HCT116 (cell line): ENCODE measurements at regions not wholly inside any gene's neighbourhood (a gene's known extent, or its start where the extent isn't known, plus 50 kb on each side); places are given as distances from the start of the nearest gene placed in this dataset.

Source experiments
- ATAC-seq: fragments of 200-7000 bp; cut with Tn5 transposase; 2 replicates; pipeline ENCODE4 v1.9.1; 2020; ENCODE audit warnings: mild to moderate bottlenecking, moderate library complexity
- BruUV-seq: library from RNA; stranded (reverse); fragments of 400-500 nt; replicated peaks from 2 replicates; lab custom pipeline; 2021; lab: Mats Ljungman, UMichigan
- CTCF ChIA-PET: fragments of 300-600 bp; sonication (Branson Sonifier 250); formaldehyde crosslinking; loops from one replicate; lab custom pipeline; 2021; ENCODE audit warnings: antibody characterized with exemption; lab: Charles Lee
- POLR2A ChIA-PET: fragments of 300-600, 350-600 bp; sonication (Branson Sonifier 250); formaldehyde crosslinking; loops from one replicate; lab custom pipeline; 2021; ENCODE audit warnings: antibody characterized with exemption; lab: Charles Lee
- RAD21 ChIA-PET, 2 experiments: fragments of 300-600 bp; sonication (Branson Sonifier 250); formaldehyde crosslinking; loops; one replicate each; lab custom pipeline; 2023; ENCODE audit warnings: low total read pairs in 2 of 2; ENCODE audit not compliant: uncharacterized antibody in 2 of 2, unreplicated experiment in 2 of 2, low non-redundant PET in 1 of 2; lab: Charles Lee
- DNase-seq: peaks from one replicate; pipeline ENCODE4 v3.0.0-alpha.2; 2010; ENCODE audit warnings: low read depth, low spot score
- H2AFZ ChIP-seq: fragments of 200-600 bp; shearing (Covaris generic), sonication (generic); 2 replicates; pipeline ENCODE4 v1.6.1; 2017; ENCODE audit warnings: low read depth, mixed run types, mixed read lengths, antibody characterized with exemption, low read length; ENCODE audit not compliant: poor library complexity, severe bottlenecking
- H3K27ac ChIP-seq: 2 replicates; pipeline ENCODE4 v1.5.1; 2012; ENCODE audit warnings: low read depth, low read length
- H3K27me3 ChIP-seq: fragments of 200-600 bp; sonication (generic); 2 replicates; pipeline ENCODE4 v1.6.1; 2016; ENCODE audit warnings: mixed run types, low read length, mixed read lengths; ENCODE audit not compliant: insufficient read depth
- H3K36me3 ChIP-seq, 2 experiments: fragments of 200-500 bp in 1 of 2; fragments of 200-600 bp in 1 of 2; sonication (Bioruptor generic) in 1 of 2; sonication (generic) in 1 of 2; 2 replicates each; pipeline versions ENCODE4 v1.5.1 to v1.6.1; 2014 to 2016; ENCODE audit warnings: low read length in 2 of 2, inconsistent platforms in 1 of 2, mixed read lengths in 1 of 2, mixed run types in 1 of 2; ENCODE audit not compliant: insufficient read depth in 2 of 2, control insufficient read depth in 1 of 2
- H3K4me1 ChIP-seq, 2 experiments: fragments of 200-600 bp in 1 of 2; sonication (generic) in 1 of 2; 2 replicates each; pipeline versions ENCODE4 v1.5.1 to v1.6.1; 2012 to 2017; ENCODE audit warnings: low read length in 2 of 2, inconsistent platforms in 1 of 2, mild to moderate bottlenecking in 1 of 2, mixed read lengths in 1 of 2, mixed run types in 1 of 2, moderate library complexity in 1 of 2; ENCODE audit not compliant: insufficient read depth in 2 of 2, control insufficient read depth in 1 of 2
- H3K4me2 ChIP-seq: fragments of 200-600 bp; sonication (generic); 2 replicates; pipeline ENCODE4 v1.6.1; 2017; ENCODE audit warnings: mixed run types, low read length, mixed read lengths
- H3K4me3 ChIP-seq, 2 experiments: fragments of 200-600 bp in 1 of 2; sonication (generic) in 1 of 2; replicated peaks in 1 of 2; 2 replicates each; pipeline ENCODE4 v1.5.1; 2011 to 2016; ENCODE audit warnings: low read length in 2 of 2, control low read depth in 1 of 2, low read depth in 1 of 2, mild to moderate bottlenecking in 1 of 2, mixed read lengths in 1 of 2, mixed run types in 1 of 2
- H3K79me2 ChIP-seq: fragments of 200-600 bp; sonication (generic); 2 replicates; pipeline ENCODE4 v1.6.1; 2017; ENCODE audit warnings: mild to moderate bottlenecking, mixed run types, low read length, moderate library complexity, mixed read lengths; ENCODE audit not compliant: insufficient read depth
- H3K9ac ChIP-seq: fragments of 200-600 bp; sonication (generic); 2 replicates; pipeline ENCODE4 v1.6.1; 2016; ENCODE audit warnings: low read length, mixed read lengths
- H3K9me2 ChIP-seq: fragments of 200-600 bp; sonication (generic), shearing (Covaris generic); 2 replicates; pipeline ENCODE4 v1.6.1; 2017; ENCODE audit warnings: mixed run types, mild to moderate bottlenecking, moderate library complexity; ENCODE audit not compliant: insufficient read depth
- H3K9me3 ChIP-seq, 2 experiments: fragments of 200-500 bp in 1 of 2; fragments of 200-600 bp in 1 of 2; sonication (Bioruptor generic) in 1 of 2; sonication (generic) in 1 of 2; 2 replicates each; pipeline ENCODE4 v1.6.1; 2014 to 2017; ENCODE audit warnings: low read length in 2 of 2, mixed read lengths in 2 of 2, inconsistent platforms in 1 of 2, low read depth in 1 of 2, mild to moderate bottlenecking in 1 of 2, mixed run types in 1 of 2, moderate library complexity in 1 of 2; ENCODE audit not compliant: control insufficient read depth in 1 of 2, insufficient read depth in 1 of 2
- H4K20me1 ChIP-seq: fragments of 200-600 bp; sonication (generic), shearing (Covaris generic); 2 replicates; pipeline ENCODE4 v1.6.1; 2017; ENCODE audit warnings: mixed run types, mild to moderate bottlenecking, moderate library complexity; ENCODE audit not compliant: insufficient read depth
- CBX3 ChIP-seq: IDR thresholded peaks from 2 replicates; pipeline ENCODE4 v1.6.1; 2012; ENCODE audit warnings: low read depth
- EGR1 ChIP-seq: IDR thresholded peaks from 2 replicates; pipeline ENCODE4 v1.6.1; 2012; ENCODE audit warnings: low read depth
- POLR2AphosphoS5 ChIP-seq: IDR thresholded peaks from 2 replicates; pipeline ENCODE4 v1.6.1; 2011; ENCODE audit warnings: mild to moderate bottlenecking, low read depth, low read length, moderate library complexity
- RAD21 ChIP-seq: IDR thresholded peaks from 2 replicates; pipeline ENCODE4 v1.6.1; 2012; ENCODE audit warnings: low read depth, mild to moderate bottlenecking
- SIN3A ChIP-seq: IDR thresholded peaks from 2 replicates; pipeline ENCODE4 v1.6.1; 2012; ENCODE audit warnings: low read depth
- YY1 ChIP-seq: IDR thresholded peaks from 2 replicates; pipeline ENCODE4 v1.6.1; 2011; ENCODE audit warnings: low read length, low read depth, moderate library complexity, mild to moderate bottlenecking; ENCODE audit not compliant: insufficient replicate concordance; ENCODE audit errors: extremely low read depth
- ZFX ChIP-seq: fragments of 450-650 bp; IDR thresholded peaks from 2 replicates; pipeline ENCODE4 v1.6.1; 2017
- intact Hi-C: fragments of 100-400 bp; cut with micrococcal nuclease; formaldehyde crosslinking; loops from 2 replicates; pipeline ENCODE4 v1.10.0; 2022
- TF ChIP-seq, protein P1 (sequence below): IDR thresholded peaks from 2 replicates; pipeline ENCODE4 v1.6.1; 2012; ENCODE audit warnings: low read depth

DNA sequence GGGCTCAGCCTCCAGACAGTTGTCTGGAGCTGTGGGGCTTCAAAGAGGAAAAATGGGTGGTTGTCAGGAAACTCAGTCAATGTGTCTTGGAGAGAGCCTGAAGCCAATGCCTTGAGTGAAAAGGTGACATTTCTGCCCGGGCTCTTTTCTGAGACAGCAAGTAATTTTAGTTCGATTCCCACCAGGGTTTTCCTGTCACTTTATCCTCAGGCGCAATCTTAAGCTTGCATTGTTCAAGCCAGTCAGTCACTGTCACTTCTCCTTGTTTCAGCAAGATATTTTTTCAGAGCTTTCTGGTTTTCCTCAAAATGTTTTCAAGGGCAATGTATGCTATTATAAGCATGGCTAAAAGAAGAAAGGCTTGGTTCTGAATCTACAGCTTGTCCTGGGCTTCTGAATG is 404.7 kb upstream of the SEL1L start:
- intact Hi-C loops, result no loop called here
- POLR2A ChIA-PET, result no interaction called here
- RAD21 ChIA-PET, result no interaction called here
- no peaks in the 10 kb centered on the region for H3K27me3 ChIP-seq
- H3K79me2 ChIP-seq, result no peaks in the 10 kb centered on the region
- ATAC-seq, result no peak
- H3K4me3 ChIP-seq, result no peak overlapping the region
- H3K4me2 ChIP-seq, result no peak overlapping the region
- H3K4me1 ChIP-seq, result no peaks in the 10 kb centered on the region
- peaks cover 9 to 26% of the 10 kb centered on the region in 2 experiments; a peak in 2 of 4 replicates for H3K9me3 ChIP-seq
- TF ChIP-seq ZFX (no peak), SIN3A (no peak), RAD21 (no peak), CBX3 (no peak)
- TF ChIP-seq, protein P1, sequence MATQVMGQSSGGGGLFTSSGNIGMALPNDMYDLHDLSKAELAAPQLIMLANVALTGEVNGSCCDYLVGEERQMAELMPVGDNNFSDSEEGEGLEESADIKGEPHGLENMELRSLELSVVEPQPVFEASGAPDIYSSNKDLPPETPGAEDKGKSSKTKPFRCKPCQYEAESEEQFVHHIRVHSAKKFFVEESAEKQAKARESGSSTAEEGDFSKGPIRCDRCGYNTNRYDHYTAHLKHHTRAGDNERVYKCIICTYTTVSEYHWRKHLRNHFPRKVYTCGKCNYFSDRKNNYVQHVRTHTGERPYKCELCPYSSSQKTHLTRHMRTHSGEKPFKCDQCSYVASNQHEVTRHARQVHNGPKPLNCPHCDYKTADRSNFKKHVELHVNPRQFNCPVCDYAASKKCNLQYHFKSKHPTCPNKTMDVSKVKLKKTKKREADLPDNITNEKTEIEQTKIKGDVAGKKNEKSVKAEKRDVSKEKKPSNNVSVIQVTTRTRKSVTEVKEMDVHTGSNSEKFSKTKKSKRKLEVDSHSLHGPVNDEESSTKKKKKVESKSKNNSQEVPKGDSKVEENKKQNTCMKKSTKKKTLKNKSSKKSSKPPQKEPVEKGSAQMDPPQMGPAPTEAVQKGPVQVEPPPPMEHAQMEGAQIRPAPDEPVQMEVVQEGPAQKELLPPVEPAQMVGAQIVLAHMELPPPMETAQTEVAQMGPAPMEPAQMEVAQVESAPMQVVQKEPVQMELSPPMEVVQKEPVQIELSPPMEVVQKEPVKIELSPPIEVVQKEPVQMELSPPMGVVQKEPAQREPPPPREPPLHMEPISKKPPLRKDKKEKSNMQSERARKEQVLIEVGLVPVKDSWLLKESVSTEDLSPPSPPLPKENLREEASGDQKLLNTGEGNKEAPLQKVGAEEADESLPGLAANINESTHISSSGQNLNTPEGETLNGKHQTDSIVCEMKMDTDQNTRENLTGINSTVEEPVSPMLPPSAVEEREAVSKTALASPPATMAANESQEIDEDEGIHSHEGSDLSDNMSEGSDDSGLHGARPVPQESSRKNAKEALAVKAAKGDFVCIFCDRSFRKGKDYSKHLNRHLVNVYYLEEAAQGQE, result no peak
- no peaks in the 10 kb centered on the region for H3K9me2 ChIP-seq
- no peak overlapping the region for H3K27ac ChIP-seq
- BruUV-seq, result no TSS peak
- no peak overlapping the region for H3K9ac ChIP-seq
- no peak overlapping the region for H2AFZ ChIP-seq
- CTCF ChIA-PET, result no interaction called here
- no peaks in the 10 kb centered on the region for H3K36me3 ChIP-seq
- no peaks in the 10 kb centered on the region for H4K20me1 ChIP-seq
- no peak for DNase-seq

DNA sequence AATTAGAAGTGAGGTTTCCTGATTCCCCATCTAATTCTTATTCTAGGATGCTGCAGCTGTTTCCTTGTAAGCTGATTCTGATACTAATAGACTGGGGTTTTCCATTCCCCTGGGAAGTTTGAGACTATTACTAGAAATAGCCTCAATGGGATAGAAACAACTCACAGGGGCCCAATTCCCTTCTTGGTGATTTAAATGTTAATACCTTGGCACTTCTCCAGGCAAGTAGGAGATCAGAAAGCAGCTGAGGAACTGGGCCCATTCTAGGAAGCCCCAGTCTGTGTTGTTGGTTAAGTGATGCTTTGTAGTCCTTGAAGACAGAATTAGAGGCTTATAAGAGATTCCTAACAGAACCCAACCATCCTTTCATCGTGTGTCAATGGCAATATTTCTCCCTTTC is 407.0 kb upstream of the SEL1L start:
- no TSS peak for BruUV-seq

More for the DNA sequence above, 407.0 kb upstream of the SEL1L start:
- ATAC-seq (no peak), DNase-seq (no peak)
- no peak overlapping the region for H3K27ac ChIP-seq
- H2AFZ ChIP-seq, result no peak overlapping the region
- H3K4me3 ChIP-seq, result no peak overlapping the region
- no peaks in the 10 kb centered on the region for H4K20me1 ChIP-seq
- H3K36me3 ChIP-seq, result no peaks in the 10 kb centered on the region
- no peaks in the 10 kb centered on the region for H3K79me2 ChIP-seq
- H3K9me2 ChIP-seq, result no peaks in the 10 kb centered on the region
- no peak overlapping the region for H3K4me2 ChIP-seq
- CTCF ChIA-PET, result no interaction called here
- H3K27me3 ChIP-seq, result no peaks in the 10 kb centered on the region
- H3K9me3 ChIP-seq, result peaks cover 12 to 21% of the 10 kb centered on the region in 2 experiments; a peak in 2 of 4 replicates
- TF ChIP-seq YY1, result no peak
- no peak for TF ChIP-seq EGR1
- TF ChIP-seq POLR2AphosphoS5, result no peak
- RAD21 ChIA-PET, result no interaction called here
- H3K9ac ChIP-seq, result no peak overlapping the region
- H3K4me1 ChIP-seq, result no peaks in the 10 kb centered on the region
- POLR2A ChIA-PET, result no interaction called here
- intact Hi-C loops, result no loop called here
